GM20431 (cell line): ENCODE measurements at regions not wholly inside any gene's neighbourhood (a gene's known extent, or its start where the extent isn't known, plus 50 kb on each side); places are given as distances from the start of the nearest gene placed in this dataset.
"Not testable (repeated sequence)": the region's sequence is repeated elsewhere in the genome, so short reads cannot be mapped to it uniquely, and the experiment has no call there.

ENCODE experiments used
- in situ Hi-C: fragments of 300-500 bp; cut with MseI, MboI; formaldehyde crosslinking; loops from one replicate; pipeline ENCODE4 v1.15.0; 2020; ENCODE audit warnings: low sequenced_read_pairs; ENCODE audit not compliant: unreplicated experiment

- in situ Hi-C loops: no loop called here
Measured at GRCh38 chr4:160685729-160686128, 1478.1 kb downstream of the FSTL5 start.

- in situ Hi-C loops: no loop called here
Measured at GRCh38 chr4:160701671-160702070, 1462.1 kb downstream of the FSTL5 start.

- in situ Hi-C loops: no loop called here
Measured at GRCh38 chr4:160709026-160709425, 1454.8 kb downstream of the FSTL5 start.

GRCh38 chr4:160709546-160709945 is 1454.3 kb downstream of the FSTL5 start:
- in situ Hi-C loops: no loop called here

GRCh38 chr4:160716551-160716950 is 1447.2 kb downstream of the FSTL5 start:
- in situ Hi-C loops: no loop called here

GRCh38 chr4:160717848-160718247 is 1446.0 kb downstream of the FSTL5 start:
- in situ Hi-C loops: no loop called here

- in situ Hi-C loops: no loop called here
Measured at GRCh38 chr4:160724063-160724462, 1439.7 kb downstream of the FSTL5 start.

- in situ Hi-C loops: no loop called here
Measured at GRCh38 chr4:160745126-160745525, 1418.7 kb downstream of the FSTL5 start.

- in situ Hi-C loops: not testable (repeated sequence)
Measured at GRCh38 chr4:160746585-160746984, 1417.2 kb downstream of the FSTL5 start.

- in situ Hi-C loops: no loop called here
Measured at GRCh38 chr4:160772668-160773067, 1391.1 kb downstream of the FSTL5 start.

GRCh38 chr4:160795216-160795615 is 1368.6 kb downstream of the FSTL5 start:
- in situ Hi-C loops: no loop called here

GRCh38 chr4:160808174-160808573 is 1355.6 kb downstream of the FSTL5 start:
- in situ Hi-C loops: no loop called here

- in situ Hi-C loops: no loop called here
Measured at GRCh38 chr4:160809576-160809975, 1354.2 kb downstream of the FSTL5 start.

- in situ Hi-C loops: no loop called here
Measured at GRCh38 chr4:160810424-160810823, 1353.4 kb downstream of the FSTL5 start.

GRCh38 chr4:160810941-160811340 is 1352.9 kb downstream of the FSTL5 start:
- in situ Hi-C loops: no loop called here

GRCh38 chr4:160811956-160812355 is 1351.8 kb downstream of the FSTL5 start:
- in situ Hi-C loops: no loop called here

GRCh38 chr4:160814726-160815125 is 1349.1 kb downstream of the FSTL5 start:
- in situ Hi-C loops: no loop called here

GRCh38 chr4:160818571-160818970 is 1345.2 kb downstream of the FSTL5 start:
- in situ Hi-C loops: no loop called here

- in situ Hi-C loops: no loop called here
Measured at GRCh38 chr4:160819791-160820190, 1344.0 kb downstream of the FSTL5 start.

GRCh38 chr4:160824481-160824880 is 1339.3 kb downstream of the FSTL5 start:
- in situ Hi-C loops: no loop called here

- in situ Hi-C loops: no loop called here
Measured at GRCh38 chr4:160825644-160826338, 1338.0 kb downstream of the FSTL5 start.

GRCh38 chr4:160826339-160826679 is 1337.5 kb downstream of the FSTL5 start:
- in situ Hi-C loops: no loop called here
